RKO (cell line): ENCODE measurements at regions not wholly inside any gene's neighbourhood (a gene's known extent, or its start where the extent isn't known, plus 50 kb on each side); places are given as distances from the start of the nearest gene placed in this dataset.
"Not testable (repeated sequence)": the region's sequence is repeated elsewhere in the genome, so short reads cannot be mapped to it uniquely, and the experiment has no call there.

Experiments
- DNase-seq: peaks from one replicate; pipeline ENCODE4 v3.0.0-alpha.2; 2016; ENCODE audit warnings: low spot score

GRCh38 chr5:87109746-87110145 is 157.9 kb upstream of the RASA1 start:
- no peak for DNase-seq

GRCh38 chr5:87110721-87111120 is 157.0 kb upstream of the RASA1 start:
- no peak for DNase-seq

DNA sequence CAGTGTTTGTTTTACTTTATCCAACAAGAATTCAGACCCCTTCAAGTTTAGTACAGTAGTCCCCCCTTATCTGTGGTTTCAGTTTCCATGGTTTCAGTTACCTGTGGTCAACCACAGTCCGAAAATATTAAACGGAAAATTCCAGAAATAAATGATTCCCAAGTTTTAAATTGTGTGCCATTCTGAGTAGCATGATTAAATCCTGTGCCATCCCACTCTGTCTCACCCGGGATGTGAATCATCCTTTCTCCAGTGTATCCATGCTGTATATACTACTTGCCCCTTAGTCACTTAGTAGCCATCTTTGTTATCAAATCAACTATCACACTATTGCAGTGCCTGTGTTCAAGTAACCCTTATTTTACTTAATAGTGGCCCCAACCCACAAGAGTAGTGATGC is 153.8 kb upstream of the RASA1 start:
- peak; percentile 94 for DNase-seq

DNA sequence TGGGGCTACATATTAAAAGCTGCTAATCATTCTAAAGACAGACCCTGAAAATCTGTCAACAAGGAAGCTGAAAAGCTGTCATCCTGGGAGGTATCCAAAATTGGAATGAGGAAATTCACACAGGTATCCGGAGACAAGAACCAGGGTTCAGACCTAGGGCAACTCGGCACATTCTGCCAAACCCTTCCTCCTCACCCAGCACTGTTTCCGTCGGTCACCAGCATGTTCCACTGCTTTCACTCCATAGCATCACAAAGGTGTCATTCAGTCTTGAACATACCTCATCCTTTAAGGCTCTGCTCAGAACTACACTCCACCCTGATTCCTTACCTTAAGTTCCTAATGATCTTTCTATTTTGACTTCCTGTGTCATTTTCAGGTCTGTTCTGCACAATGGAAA is 153.1 kb upstream of the RASA1 start:
- no peak for DNase-seq

GRCh38 chr5:87115839-87116364 is 151.8 kb upstream of the RASA1 start:
- DNase-seq: no peak

DNA sequence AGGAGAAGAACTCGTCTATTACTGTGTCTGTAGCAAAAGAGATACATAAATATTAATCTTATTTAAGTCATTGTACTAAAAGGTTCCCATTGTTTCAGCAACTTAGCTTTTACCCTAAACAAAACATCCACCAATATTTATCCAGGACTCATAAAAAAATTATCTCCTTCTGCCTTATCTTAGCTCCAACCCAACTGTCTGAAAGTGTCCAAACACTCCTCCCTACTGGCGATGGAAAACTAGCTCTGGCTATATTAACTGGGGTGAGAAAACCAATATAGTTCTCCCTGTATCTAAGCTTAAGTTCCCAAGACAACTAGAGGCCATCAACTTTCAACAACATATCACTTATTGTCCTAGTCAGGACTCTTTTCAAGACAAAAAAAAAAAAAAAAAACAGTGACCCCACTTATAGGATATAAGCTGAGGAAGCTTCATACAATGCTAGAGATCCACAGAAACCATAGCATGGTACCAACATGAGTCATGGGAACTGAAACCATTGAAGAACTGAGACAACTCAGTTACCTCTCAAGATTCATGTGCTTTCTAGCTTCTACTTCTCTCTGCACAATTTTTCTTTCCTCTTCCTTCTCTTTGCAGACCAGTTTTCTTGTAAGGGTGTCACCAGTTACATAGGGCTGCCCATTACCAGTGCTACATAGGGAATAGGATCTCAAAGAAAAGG is 150.7 kb upstream of the RASA1 start:
- no peak for DNase-seq

GRCh38 chr5:87119588-87119987 is 148.1 kb upstream of the RASA1 start:
- DNase-seq: peak; percentile 51

DNA sequence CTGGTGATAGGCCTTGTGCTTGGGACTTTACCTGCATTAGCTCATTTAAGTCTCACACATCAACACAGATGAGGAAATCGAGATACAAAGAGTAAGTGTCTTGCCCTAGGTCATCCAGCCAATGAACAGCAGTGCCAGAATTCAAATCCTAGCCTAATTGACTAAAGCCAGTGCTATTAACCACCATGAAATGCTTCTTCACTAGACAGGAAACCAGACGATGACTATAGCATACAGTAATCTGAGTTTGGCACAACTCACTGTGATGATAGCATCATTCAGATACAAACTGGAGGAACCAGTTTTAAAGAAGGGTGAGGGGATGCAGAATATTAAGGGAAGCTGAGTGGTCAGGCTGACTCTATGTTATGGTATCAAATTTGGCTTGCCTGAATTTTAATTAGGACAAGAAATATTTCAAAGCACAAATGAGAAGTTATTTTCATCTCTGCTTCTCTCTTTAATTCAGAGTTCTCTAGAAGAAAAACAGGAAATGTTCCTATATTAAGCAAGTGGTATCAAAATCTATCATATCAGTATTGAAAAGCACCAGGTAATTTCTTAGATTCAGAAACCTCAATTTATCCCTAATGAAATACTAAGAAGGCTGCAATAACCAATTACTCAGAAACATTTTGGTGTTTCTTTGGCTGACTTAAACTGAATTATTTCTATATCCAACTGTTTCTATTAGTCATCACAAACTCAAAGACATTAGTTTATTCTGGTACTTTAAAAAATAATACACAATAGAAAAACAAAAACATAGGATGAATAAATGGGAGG is 147.0 kb upstream of the RASA1 start:
- peak; percentile 97 for DNase-seq

DNA sequence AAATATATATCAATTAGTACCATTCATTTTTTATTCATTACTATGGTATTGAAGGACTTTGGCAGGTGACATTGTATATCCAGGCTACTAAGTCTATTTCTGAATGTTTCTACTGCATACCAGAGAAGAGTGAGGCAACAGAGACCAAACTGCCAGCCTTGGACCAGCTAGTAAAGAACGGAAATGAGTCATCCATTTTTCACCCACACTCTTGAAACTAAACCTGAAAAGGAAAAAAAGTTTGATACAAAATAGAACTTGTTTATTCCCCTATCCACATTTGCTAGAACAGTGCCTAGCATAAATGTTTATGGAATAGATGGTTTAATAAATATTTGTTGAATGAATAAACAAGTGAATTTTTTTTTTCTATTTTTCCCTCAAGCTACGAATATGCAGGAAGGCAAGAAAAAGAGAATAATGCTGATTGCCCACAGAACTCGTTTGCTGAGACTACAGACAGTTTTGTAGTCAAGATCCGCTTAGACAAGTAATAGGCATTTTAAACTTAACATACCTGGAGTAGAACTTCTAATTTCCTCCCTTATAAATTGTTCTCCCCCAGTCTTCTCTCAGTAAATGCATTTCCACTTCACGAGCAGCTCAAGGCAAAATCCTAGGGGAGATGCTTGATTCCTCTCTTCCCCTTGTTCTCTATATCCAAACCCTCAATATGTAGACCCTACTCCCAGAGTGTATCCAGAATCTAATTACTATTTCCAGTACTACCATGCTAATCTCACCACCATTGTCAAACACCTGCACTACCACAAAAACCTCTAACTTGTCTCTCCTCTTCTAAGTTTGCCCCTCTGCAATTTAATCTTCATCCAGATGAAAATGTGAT is 146.2 kb upstream of the RASA1 start:
- peak; percentile 94 for DNase-seq

- DNase-seq: peak; percentile 76
Observed at GRCh38 chr5:87122151-87122977, 145.3 kb upstream of the RASA1 start.

- DNase-seq: no peak
Observed at GRCh38 chr5:87125766-87126165, 141.9 kb upstream of the RASA1 start.

- DNase-seq: peak; percentile 45
Observed at GRCh38 chr5:87126869-87127268, 140.8 kb upstream of the RASA1 start.

DNA sequence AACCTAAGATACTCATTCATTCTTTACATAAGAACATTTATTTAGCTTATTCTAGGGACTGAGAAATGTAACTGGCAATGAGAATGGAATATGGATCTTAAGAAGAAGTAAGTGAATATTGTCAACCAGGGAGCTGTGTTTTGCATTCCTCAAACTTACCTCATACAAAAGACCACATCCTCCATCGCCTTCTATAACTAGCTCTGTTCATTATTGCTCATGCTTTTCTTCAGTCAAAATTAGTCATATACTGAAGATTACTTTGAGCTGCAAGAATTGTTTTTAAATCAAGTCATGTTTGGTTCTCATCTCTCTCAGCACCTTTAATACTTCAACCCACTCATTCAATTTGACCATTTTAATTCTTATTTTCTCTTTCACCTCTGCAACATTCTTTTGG is 140.3 kb upstream of the RASA1 start:
- peak; percentile 89 for DNase-seq

DNA sequence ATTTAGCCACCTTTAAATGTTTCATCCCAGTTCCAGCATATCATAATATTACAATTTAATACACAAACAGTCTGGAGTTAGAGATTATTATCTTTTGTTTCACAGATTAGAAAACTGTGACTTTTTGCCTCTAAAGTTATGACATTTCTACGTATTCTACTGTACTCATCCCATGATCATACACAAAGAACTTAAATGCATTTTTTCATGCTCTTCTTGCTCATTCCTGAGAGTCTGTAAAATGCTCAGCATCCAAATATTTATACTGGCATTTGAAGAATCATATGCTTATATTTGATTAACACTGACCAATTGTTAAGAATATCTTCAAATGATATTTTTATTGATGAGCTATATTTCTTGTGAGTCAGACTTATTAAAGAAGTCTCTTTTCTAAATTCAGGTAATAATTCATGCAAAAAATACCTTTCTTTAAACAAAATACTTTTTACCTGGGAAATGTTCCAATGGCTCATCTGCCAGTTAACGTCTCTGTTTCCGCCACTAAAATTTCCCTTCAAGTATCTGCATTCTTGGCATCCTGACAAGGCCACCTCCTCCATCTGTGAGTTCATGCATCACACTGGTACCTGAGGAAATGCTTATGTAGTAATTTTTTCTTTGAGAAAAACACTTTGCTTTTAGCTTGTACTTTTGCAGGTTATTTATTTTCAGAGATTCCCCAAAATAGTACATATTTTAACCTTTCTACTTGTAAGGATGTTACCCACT is 139.6 kb upstream of the RASA1 start:
- DNase-seq: no peak

DNA sequence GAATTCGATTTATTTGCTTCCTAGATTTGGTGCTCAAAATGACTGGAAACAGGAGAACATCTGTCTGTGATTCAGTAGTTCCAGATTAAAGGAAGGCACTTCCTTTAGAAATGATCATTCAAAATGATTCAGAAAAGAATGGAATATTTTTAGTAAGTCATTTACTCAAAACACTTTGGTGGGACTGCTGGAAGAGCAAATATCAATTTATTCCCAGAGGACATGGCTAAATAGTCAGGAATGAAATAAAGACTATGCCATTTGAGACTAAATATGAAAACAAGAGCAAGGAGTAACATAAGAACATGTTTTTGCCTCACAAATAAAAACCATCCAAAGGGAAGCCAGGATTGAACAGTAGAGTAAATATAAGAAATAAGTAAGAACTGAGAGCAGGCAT is 138.6 kb upstream of the RASA1 start:
- DNase-seq: no peak

- DNase-seq: no peak
Observed at GRCh38 chr5:87132696-87133095, 135.0 kb upstream of the RASA1 start.

DNA sequence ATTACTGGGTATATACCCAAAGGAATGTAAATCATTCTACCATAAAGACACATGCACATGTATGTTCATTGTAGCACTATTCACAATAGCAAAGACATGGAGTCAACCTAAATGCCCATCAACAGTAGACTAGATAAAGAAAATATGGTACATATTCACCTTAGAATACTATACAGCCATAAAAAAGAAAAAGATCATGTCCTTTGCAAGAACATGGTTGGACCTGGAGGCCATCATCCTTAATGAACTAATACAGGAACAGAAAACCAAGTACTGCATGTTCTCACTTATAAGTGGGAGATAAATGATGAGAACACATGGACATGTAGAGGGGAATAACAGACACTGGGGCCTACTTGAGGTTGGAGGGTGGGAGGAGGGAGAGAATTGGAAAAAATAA is 133.2 kb upstream of the RASA1 start:
- not testable (repeated sequence) for DNase-seq

DNA sequence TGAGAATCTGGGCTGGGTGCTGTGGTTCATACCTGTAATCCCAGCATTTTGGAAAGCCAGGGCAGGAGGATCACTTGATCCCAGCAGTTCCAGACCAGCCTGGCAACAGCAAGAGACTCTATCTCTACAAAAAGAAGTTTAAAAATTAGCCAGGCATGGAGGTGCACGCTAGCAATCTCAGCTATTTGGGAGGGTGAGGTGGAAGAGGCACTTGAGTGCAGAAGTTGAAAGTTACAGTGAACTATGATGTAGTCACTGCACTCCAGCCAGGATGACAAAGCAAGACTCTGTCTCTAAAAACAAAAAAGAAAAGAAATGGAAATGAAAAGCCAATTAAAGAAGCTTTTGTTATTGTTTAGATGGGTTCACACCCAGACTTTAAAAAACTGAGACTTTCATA is 131.6 kb upstream of the RASA1 start:
- DNase-seq: no peak

DNA sequence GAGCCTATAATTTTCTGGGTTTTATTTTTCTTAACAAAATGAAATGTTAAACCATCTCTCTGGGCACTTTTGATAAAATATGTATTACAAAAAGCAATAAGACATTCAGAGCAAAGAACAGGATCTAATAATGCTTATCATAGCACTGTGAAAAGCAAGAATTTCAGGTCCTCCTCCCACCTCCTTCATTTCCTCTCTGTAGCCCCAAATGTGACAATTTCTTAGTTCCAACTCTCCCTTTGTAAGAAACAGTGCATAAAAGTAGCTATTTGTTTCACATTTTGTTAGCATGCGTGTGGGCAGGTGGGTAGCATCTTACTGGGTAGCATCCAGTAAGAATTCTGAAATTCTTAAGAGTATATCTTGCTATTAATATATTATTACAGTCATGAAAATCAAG is 130.9 kb upstream of the RASA1 start:
- DNase-seq: no peak

GRCh38 chr5:87137283-87137682 is 130.4 kb upstream of the RASA1 start:
- no peak for DNase-seq
